ENCODE measurements at regions not wholly inside any gene's neighbourhood (a gene's known extent, or its start where the extent isn't known, plus 50 kb on each side); places are given as distances from the start of the nearest gene placed in this dataset.

DNA sequence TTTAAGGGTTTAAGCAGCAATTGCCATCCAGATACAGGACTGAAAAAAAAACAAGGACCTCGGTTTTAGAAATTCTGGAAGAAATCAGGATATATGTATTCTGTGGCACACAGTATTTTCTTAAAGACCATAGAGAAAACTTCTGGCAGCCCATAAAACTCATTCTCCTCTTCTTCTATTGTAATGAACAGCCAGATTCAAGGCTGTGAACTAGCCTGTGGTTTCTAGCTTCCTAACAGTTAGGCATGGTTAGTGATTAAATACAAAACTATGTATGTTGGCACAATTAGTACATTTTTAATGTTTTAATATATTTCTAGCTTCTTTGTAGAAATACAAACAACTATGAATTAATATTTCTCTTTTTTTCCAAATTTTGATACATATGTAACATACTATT, 555.7 kb downstream of the DSC3 start:
- TF ChIP-seq, protein P1, sequence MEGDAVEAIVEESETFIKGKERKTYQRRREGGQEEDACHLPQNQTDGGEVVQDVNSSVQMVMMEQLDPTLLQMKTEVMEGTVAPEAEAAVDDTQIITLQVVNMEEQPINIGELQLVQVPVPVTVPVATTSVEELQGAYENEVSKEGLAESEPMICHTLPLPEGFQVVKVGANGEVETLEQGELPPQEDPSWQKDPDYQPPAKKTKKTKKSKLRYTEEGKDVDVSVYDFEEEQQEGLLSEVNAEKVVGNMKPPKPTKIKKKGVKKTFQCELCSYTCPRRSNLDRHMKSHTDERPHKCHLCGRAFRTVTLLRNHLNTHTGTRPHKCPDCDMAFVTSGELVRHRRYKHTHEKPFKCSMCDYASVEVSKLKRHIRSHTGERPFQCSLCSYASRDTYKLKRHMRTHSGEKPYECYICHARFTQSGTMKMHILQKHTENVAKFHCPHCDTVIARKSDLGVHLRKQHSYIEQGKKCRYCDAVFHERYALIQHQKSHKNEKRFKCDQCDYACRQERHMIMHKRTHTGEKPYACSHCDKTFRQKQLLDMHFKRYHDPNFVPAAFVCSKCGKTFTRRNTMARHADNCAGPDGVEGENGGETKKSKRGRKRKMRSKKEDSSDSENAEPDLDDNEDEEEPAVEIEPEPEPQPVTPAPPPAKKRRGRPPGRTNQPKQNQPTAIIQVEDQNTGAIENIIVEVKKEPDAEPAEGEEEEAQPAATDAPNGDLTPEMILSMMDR (conservative IDR thresholded peaks at IDR 0.05) = no peak
- no CpG with 5 or more reads among the region's 1 CpG for WGBS (ENCODE audit: extremely low coverage, insufficient read length, low lambda C conversion rate)
- Histone ChIP-seq H3K56ac (ENCODE audit: insufficient read length, low read depth, low read length) (no peak overlapping the region), H3K4ac (ENCODE audit: low read depth, low read length) (no peak overlapping the region), H3K4me1 (ENCODE audit: insufficient read depth, low read length) (no peaks in the 10 kb centered on the region), H3K27me3 (ENCODE audit: insufficient read depth, low read length) (no peaks in the 10 kb centered on the region), H3T11ph (ENCODE audit: low read length) (no peak overlapping the region), H3K23ac (ENCODE audit: insufficient read length, low read depth, low read length) (no peak overlapping the region), H4K8ac (replicated peaks; ENCODE audit: insufficient read length, low read depth, low read length) (no peak overlapping the region), H3K23me2 (ENCODE audit: insufficient read length, low read depth, low read length, poor library complexity, severe bottlenecking) (no peaks in the 10 kb centered on the region), H2AFZ (ENCODE audit: low read length) (no peak overlapping the region), H3K27ac (ENCODE audit: insufficient read length, low read depth, low read length) (no peak overlapping the region), H4K91ac (ENCODE audit: insufficient read length, low read depth, low read length) (no peak overlapping the region), H2BK15ac (ENCODE audit: low read depth, low read length) (no peak overlapping the region), H3K9me3 (ENCODE audit: control insufficient read depth, low read depth, low read length) (no peaks in the 10 kb centered on the region), H3K18ac (ENCODE audit: insufficient read length, low read depth, low read length) (no peak overlapping the region), H2BK20ac (ENCODE audit: low read depth, low read length, poor library complexity, severe bottlenecking) (no peak overlapping the region), H2BK120ac (ENCODE audit: low read depth, low read length, poor library complexity, severe bottlenecking) (no peak overlapping the region), H3K14ac (ENCODE audit: insufficient read depth, low read length) (no peak overlapping the region), H4K20me1 (ENCODE audit: control insufficient read depth, insufficient read depth, insufficient read length) (no peaks in the 10 kb centered on the region), H3K79me2 (ENCODE audit: insufficient read depth, low read length) (no peaks in the 10 kb centered on the region), H2AK5ac (ENCODE audit: insufficient read length, low read length) (no peak overlapping the region), H4K5ac (ENCODE audit: insufficient read length, low read depth, low read length) (no peak overlapping the region), H3K9ac (ENCODE audit: extremely low read depth, insufficient read length, low read length) (no peak overlapping the region), H3K79me1 (ENCODE audit: insufficient read depth, low read depth, low read length, poor library complexity, severe bottlenecking) (no peaks in the 10 kb centered on the region), H2BK5ac (ENCODE audit: insufficient read length, low read length) (no peak overlapping the region), H3K4me2 (ENCODE audit: insufficient read depth, insufficient read length, low read length) (no peak overlapping the region), H2BK12ac (ENCODE audit: insufficient read length, low read depth, low read length) (no peak overlapping the region)
- no peaks in the 10 kb centered on the region for H3K36me3 Mint-ChIP-seq (ENCODE audit: insufficient read depth in 1 of 3, low read depth in 3 of 3)
- no peak for DNase-seq
- no peak overlapping the region for H3K27ac Mint-ChIP-seq
- H3K27me3 Mint-ChIP-seq (ENCODE audit: low read depth) = peaks cover 1% of the 10 kb centered on the region; the same call in 1 of the 2 replicates
- H3K9me3 Mint-ChIP-seq = peaks cover 0 to 2% of the 10 kb centered on the region in 2 experiments; a peak in 1 of 5 replicates
- H3K4me3 Mint-ChIP-seq = no peak overlapping the region
- 0 out of 4 replicates have a peak, but pooled peaks cover 0 to under 1% of the 10 kb centered on the region in 2 experiments for H3K4me1 Mint-ChIP-seq
